Stimulated activated CD8-positive, alpha-beta memory T cell treated with anti-CD3 and anti-CD28 coated beads, Interleukin-15, amount 100 ng/mL, for 48 hours (primary cell): ENCODE measurements at regions not wholly inside any gene's neighbourhood (a gene's known extent, or its start where the extent isn't known, plus 50 kb on each side); places are given as distances from the start of the nearest gene placed in this dataset.
"Not testable (repeated sequence)": the region's sequence is repeated elsewhere in the genome, so short reads cannot be mapped to it uniquely, and the experiment has no call there.

Experiments
- DNase-seq, 2 donors: peaks; one replicate each; pipeline ENCODE4 v3.0.0-alpha.2; 2020; ENCODE audit warnings: low read depth in 2 of 2

GRCh38 chr6:139760128-139760527 is 385.7 kb upstream of the CITED2 start:
- no peak for DNase-seq

GRCh38 chr6:139759086-139759485 is 384.6 kb upstream of the CITED2 start:
- DNase-seq, result no peak

- DNase-seq, result no peak
Measured at GRCh38 chr6:139758209-139758611, 383.8 kb upstream of the CITED2 start.

GRCh38 chr6:139757784-139758183 is 383.3 kb upstream of the CITED2 start:
- DNase-seq, result no peak

GRCh38 chr6:139756381-139756780 is 381.9 kb upstream of the CITED2 start:
- DNase-seq, result no peak

GRCh38 chr6:139754898-139755775 is 380.7 kb upstream of the CITED2 start:
- no peak for DNase-seq

- no peak for DNase-seq
Measured at GRCh38 chr6:139753198-139753861, 378.9 kb upstream of the CITED2 start.

- no peak for DNase-seq
Measured at GRCh38 chr6:139752086-139752485, 377.6 kb upstream of the CITED2 start.

- DNase-seq, result no peak
Measured at GRCh38 chr6:139751179-139751578, 376.7 kb upstream of the CITED2 start.

GRCh38 chr6:139748353-139749146 is 374.1 kb upstream of the CITED2 start:
- no peak for DNase-seq

GRCh38 chr6:139747154-139747553 is 372.7 kb upstream of the CITED2 start:
- DNase-seq, result no peak

GRCh38 chr6:139744891-139745290 is 370.4 kb upstream of the CITED2 start:
- DNase-seq, result no peak

- no peak for DNase-seq
Measured at GRCh38 chr6:139743664-139744437, 369.4 kb upstream of the CITED2 start.

GRCh38 chr6:139742671-139743070 is 368.2 kb upstream of the CITED2 start:
- DNase-seq, result no peak

- no peak for DNase-seq
Measured at GRCh38 chr6:139738801-139739455, 364.5 kb upstream of the CITED2 start.

GRCh38 chr6:139736325-139736906 is 362.0 kb upstream of the CITED2 start:
- DNase-seq, result no peak

- no peak for DNase-seq
Measured at GRCh38 chr6:139732451-139732850, 358.0 kb upstream of the CITED2 start.

GRCh38 chr6:139730340-139730974 is 356.0 kb upstream of the CITED2 start:
- no peak for DNase-seq

GRCh38 chr6:139728876-139729427 is 354.5 kb upstream of the CITED2 start:
- DNase-seq, result no peak

- DNase-seq, result not testable (repeated sequence)
Measured at GRCh38 chr6:139726272-139726671, 351.8 kb upstream of the CITED2 start.
